ENCODE measurements at regions not wholly inside any gene's neighbourhood (a gene's known extent, or its start where the extent isn't known, plus 50 kb on each side); places are given as distances from the start of the nearest gene placed in this dataset.

DNA sequence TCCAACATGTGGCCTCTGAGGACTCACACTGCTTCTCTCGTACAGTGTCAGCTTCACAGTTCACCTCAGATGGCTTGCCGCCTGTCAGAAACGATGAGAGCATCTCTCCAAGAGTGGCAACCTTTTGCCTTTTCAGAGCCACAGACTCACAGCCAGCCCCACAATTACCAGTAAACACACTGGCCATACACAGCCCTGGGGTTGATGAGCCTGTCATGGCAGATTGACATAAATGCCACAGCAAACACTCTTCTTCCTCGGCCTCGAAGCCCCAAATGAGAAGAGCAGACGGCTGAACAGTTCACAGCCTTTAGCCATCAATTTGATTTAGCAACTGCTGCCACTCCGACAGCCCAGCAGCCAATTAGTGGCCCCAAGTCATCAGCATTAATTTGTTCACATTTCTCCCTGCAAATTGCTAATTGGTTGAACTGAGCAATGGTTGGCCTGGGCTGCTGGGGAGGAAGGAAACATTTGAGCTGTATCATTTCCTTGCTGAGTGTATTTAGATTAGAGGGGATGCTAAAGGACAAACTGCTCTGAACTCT, 1142.9 kb downstream of the SORCS3 start:
- TF ChIP-seq, protein P1, sequence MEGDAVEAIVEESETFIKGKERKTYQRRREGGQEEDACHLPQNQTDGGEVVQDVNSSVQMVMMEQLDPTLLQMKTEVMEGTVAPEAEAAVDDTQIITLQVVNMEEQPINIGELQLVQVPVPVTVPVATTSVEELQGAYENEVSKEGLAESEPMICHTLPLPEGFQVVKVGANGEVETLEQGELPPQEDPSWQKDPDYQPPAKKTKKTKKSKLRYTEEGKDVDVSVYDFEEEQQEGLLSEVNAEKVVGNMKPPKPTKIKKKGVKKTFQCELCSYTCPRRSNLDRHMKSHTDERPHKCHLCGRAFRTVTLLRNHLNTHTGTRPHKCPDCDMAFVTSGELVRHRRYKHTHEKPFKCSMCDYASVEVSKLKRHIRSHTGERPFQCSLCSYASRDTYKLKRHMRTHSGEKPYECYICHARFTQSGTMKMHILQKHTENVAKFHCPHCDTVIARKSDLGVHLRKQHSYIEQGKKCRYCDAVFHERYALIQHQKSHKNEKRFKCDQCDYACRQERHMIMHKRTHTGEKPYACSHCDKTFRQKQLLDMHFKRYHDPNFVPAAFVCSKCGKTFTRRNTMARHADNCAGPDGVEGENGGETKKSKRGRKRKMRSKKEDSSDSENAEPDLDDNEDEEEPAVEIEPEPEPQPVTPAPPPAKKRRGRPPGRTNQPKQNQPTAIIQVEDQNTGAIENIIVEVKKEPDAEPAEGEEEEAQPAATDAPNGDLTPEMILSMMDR (IDR thresholded peaks at IDR 0.05), result no peak
- TF ChIP-seq POLR2A (IDR thresholded peaks at IDR 0.05), result no peak

All from adrenal gland (tissue), 5 donors.